Astrocyte of the cerebellum (primary cell): ENCODE measurements at regions not wholly inside any gene's neighbourhood (a gene's known extent, or its start where the extent isn't known, plus 50 kb on each side); places are given as distances from the start of the nearest gene placed in this dataset.

Experiments used
- DNase-seq: peaks from one replicate; pipeline ENCODE4 v3.0.0-alpha.2; 2011; ENCODE audit warnings: low read depth
- H3K4me3 ChIP-seq: 2 replicates; pipeline ENCODE4 v1.5.1; 2011; ENCODE audit warnings: mild to moderate bottlenecking, low read depth, low read length, moderate library complexity
- CTCF ChIP-seq: IDR thresholded peaks from 2 replicates; pipeline ENCODE4 v1.5.1; 2012; ENCODE audit warnings: low read length, low read depth, moderate library complexity, mild to moderate bottlenecking; ENCODE audit errors: missing control alignments
- in situ Hi-C: cut with HindIII; loops from 2 replicates; pipeline ENCODE4 v1.10.0; 2017; ENCODE audit warnings: low sequenced_read_pairs

- TF ChIP-seq CTCF = no peak
- no peak overlapping the region for H3K4me3 ChIP-seq
- in situ Hi-C loops = no loop called here
- DNase-seq = no peak
These were observed 222.1 kb upstream of the EDIL3 start for GRCh38 chr5:84606784-84607183.

GRCh38 chr5:84605241-84605640 lies 220.6 kb upstream of the EDIL3 start:
- in situ Hi-C loops = no loop called here
- TF ChIP-seq CTCF = no peak
- DNase-seq = no peak
- no peak overlapping the region for H3K4me3 ChIP-seq

DNA sequence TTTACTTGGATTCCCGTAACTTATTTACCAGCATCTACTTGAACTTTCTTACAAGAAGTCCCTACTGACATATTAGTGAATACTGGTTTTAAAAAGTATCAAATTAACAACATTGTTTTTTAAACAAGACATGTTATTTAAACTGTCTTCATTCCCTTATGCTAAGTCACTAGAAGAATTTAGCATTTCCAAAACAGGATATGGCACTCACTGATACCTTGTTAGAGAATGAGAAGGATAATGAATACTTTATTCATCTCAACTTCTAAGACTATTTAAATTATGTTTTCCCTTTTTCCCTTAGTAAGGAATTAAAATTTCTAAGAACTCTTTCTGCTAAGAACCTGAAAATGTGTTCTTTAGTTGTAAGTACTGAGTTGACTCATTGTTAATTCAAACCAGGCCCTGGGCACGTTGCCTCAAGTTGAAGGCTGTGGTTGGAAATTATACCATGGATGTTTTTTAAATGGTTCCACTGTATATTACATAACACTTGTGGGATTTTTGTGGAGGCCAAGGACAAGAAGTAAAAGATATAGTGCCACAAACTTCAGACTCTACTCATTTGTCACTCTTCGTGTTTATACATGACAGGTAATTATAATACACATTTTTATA lies 219.0 kb upstream of the EDIL3 start:
- in situ Hi-C loops = no loop called here
- no peak overlapping the region for H3K4me3 ChIP-seq
- no peak for TF ChIP-seq CTCF
- DNase-seq = peak; percentile 98

- DNase-seq = no peak
- in situ Hi-C loops = no loop called here
- no peak for TF ChIP-seq CTCF
- no peak overlapping the region for H3K4me3 ChIP-seq
These were observed 217.7 kb upstream of the EDIL3 start for GRCh38 chr5:84602371-84602771.

- in situ Hi-C loops = no loop called here
- no peak for DNase-seq
- no peak for TF ChIP-seq CTCF
- H3K4me3 ChIP-seq = no peak overlapping the region
These were observed 215.3 kb upstream of the EDIL3 start for GRCh38 chr5:84599964-84600363.

DNA sequence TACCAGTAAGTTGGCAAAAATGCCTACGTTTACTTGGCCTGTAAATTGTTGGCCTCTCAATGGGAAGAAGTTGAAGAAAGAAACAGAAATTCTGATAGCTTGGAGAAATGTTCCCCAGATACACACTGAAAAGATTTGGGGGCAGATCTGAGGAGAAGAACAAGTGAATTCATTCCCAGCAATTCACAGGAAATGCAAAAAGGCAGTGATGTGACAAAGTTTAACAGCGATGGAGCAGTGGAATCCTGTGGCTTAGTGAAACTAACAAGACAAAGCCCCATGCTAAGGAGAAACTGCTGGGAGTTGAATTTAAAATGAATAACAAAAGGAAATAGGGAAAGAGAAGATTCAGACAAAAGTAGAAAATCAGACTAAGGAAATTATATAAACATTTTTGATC lies 213.2 kb upstream of the EDIL3 start:
- no peak overlapping the region for H3K4me3 ChIP-seq
- in situ Hi-C loops = no loop called here
- no peak for TF ChIP-seq CTCF
- DNase-seq = no peak

- no peak for DNase-seq
- no peak overlapping the region for H3K4me3 ChIP-seq
- TF ChIP-seq CTCF = no peak
- in situ Hi-C loops = no loop called here
These were observed 205.9 kb upstream of the EDIL3 start for GRCh38 chr5:84590629-84591028.
